Fibroblast of the aortic adventitia (primary cell): ENCODE measurements at regions not wholly inside any gene's neighbourhood (a gene's known extent, or its start where the extent isn't known, plus 50 kb on each side); places are given as distances from the start of the nearest gene placed in this dataset.

ENCODE experiments used
- DNase-seq: peaks from one replicate; pipeline ENCODE4 v3.0.0-alpha.2; 2010; ENCODE audit warnings: low read depth
- H3K4me3 ChIP-seq: 2 replicates; pipeline ENCODE4 v1.5.1; 2011; ENCODE audit warnings: low read depth, mild to moderate bottlenecking, control low read depth, low read length, moderate library complexity
- TF ChIP-seq, protein P1 (sequence below): IDR thresholded peaks from 2 replicates; pipeline ENCODE4 v1.5.1; 2011; ENCODE audit warnings: mild to moderate bottlenecking, low read length, control low read depth, inconsistent platforms; ENCODE audit not compliant: insufficient read depth

DNA sequence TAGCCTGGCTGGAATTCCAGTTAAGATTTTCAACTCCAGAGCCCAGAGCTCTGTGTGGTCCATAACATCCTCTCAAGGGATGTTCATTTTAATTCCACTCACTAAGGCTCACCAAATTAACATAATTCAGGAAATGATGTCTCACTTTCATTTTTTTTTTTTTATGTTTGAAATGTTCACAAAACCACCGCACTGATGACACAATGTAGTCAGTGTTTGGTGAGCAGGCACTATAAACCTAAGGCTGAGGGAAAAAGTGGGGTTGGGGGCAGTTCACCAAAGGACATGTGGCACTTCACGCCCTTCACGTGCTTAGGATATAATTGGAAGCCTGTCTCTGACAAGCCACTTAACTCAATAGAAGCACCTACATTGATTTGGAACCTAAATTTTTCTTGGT, 177.3 kb upstream of the CAMK1G start:
- no peak for DNase-seq
- TF ChIP-seq, protein P1, sequence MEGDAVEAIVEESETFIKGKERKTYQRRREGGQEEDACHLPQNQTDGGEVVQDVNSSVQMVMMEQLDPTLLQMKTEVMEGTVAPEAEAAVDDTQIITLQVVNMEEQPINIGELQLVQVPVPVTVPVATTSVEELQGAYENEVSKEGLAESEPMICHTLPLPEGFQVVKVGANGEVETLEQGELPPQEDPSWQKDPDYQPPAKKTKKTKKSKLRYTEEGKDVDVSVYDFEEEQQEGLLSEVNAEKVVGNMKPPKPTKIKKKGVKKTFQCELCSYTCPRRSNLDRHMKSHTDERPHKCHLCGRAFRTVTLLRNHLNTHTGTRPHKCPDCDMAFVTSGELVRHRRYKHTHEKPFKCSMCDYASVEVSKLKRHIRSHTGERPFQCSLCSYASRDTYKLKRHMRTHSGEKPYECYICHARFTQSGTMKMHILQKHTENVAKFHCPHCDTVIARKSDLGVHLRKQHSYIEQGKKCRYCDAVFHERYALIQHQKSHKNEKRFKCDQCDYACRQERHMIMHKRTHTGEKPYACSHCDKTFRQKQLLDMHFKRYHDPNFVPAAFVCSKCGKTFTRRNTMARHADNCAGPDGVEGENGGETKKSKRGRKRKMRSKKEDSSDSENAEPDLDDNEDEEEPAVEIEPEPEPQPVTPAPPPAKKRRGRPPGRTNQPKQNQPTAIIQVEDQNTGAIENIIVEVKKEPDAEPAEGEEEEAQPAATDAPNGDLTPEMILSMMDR, result no peak
- H3K4me3 ChIP-seq, result no peak overlapping the region

DNA sequence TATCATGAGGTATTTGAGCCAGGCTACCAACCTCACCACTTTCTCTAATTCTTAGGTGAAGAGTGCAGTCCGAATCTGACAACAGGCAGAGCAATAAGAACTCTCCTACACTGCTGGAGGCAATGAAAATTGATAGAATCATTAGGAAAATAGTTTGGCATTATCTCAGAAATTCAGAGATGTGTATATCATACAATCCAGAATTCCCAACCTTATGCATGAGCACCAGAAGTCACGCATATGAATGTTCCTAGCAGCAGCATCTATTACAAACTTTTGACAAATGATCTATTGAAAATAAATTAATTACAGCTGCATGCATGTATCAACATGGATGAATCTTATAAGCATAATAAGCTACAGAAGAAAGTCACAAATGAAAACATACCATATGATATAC, 176.9 kb upstream of the CAMK1G start:
- no peak overlapping the region for H3K4me3 ChIP-seq
- DNase-seq, result no peak
- TF ChIP-seq, protein P1, result no peak

DNA sequence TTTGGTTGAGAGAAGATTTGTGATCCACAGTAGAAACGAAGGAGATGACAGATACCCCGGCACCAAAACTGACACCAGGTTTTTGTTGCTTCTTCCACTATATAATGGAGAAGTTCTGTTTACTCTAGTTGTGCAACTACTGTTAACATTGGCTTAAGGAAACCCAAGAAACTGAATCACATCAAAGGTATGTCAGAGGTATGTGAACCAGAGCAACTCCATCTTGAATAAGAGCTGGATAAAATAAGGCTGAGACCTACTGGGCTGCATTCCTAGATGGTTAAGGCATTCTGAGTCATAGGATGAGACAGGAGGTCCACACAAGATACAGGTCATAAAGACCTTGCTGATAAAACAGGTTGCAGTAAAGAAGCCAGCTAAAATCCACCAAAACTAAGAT, 173.7 kb upstream of the CAMK1G start:
- H3K4me3 ChIP-seq, result no peak overlapping the region
- peak; percentile 66 for DNase-seq
- TF ChIP-seq, protein P1, result no peak

DNA sequence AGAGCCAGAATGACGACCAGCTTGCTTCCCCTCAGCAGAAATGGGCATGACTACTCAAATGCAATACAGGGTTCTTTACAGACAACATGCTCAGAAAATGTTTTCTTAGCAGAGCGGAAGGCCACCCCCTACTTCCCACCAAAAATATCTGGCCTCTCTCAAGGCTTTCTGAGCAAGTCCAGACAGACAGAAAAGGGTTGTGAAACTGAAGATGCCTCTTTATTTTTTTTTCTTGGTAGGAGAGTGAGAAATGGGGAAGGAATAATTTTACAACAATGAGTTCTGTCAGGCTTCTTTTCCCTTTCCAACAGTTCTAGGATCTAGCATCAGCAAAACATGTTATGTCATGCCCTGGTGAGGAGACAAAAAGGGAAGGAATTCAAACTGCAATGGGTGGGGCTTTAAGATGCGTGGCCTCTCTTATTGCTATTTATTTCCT, 172.0 kb upstream of the CAMK1G start:
- peak; percentile 78 for DNase-seq
- no peak overlapping the region for H3K4me3 ChIP-seq
- TF ChIP-seq, protein P1, result no peak

DNA sequence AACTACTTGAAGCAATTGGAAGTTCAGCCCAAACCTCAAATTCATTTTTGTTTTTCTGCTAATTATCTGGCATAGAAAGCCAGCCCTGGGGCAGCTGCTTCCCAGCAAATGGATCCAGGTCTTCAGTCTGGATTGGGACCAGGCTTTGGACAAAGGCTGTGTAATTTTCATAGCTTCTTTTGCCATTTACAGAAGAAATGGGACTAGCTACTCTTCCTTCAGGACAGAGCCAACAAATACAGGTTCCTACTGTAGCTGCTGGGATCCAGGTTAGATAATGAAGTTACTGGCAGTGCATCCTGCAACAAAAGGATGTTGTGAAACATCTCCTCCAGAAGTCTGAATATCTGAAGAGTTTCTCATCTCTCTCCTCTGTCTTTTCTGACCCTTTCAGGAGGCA, 171.5 kb upstream of the CAMK1G start:
- DNase-seq, result peak; percentile 59
- H3K4me3 ChIP-seq, result no peak overlapping the region
- TF ChIP-seq, protein P1, result no peak

DNA sequence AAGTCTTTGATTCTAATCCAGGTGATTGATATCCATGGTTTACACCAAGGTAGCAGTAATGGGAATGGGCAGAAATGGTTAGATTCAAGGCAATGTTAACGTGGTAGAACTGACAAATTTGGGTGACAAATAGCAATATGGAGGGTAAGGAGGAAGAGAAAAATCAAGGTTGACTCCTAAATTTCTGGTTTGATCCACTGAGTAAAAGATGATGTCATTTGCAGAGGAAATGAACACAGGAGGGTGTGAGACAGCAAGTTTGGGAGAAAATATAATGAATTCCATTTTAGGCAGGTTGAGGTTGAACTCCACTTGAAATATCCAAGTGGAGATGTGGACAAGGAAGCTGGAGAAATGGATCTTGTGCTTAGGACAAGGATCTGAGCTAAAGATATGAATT, 170.9 kb upstream of the CAMK1G start:
- H3K4me3 ChIP-seq, result no peak overlapping the region
- DNase-seq, result no peak
- TF ChIP-seq, protein P1, result no peak

DNA sequence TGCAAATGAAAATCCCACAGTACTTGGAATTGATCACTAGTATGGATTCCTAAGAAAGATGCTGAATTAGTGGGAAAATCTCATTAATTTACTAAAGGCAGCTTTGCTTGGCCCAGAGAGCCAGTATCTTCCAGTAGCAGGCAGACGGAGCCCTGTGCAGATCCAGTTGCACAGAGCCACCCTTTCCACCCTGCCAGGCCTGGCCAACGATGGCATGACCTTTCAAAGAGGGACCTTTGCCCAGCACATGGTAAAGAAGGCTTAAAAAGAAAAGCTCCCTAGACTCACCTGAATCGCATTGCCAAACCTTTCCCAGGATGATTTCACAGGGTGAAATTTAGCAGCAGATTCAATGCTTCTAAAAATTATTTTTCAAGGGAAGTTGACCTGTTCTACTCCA, 170.5 kb upstream of the CAMK1G start:
- H3K4me3 ChIP-seq, result no peak overlapping the region
- no peak for DNase-seq
- TF ChIP-seq, protein P1, result no peak
